ENCODE measurements at regions not wholly inside any gene's neighbourhood (a gene's known extent, or its start where the extent isn't known, plus 50 kb on each side); places are given as distances from the start of the nearest gene placed in this dataset.

DNA sequence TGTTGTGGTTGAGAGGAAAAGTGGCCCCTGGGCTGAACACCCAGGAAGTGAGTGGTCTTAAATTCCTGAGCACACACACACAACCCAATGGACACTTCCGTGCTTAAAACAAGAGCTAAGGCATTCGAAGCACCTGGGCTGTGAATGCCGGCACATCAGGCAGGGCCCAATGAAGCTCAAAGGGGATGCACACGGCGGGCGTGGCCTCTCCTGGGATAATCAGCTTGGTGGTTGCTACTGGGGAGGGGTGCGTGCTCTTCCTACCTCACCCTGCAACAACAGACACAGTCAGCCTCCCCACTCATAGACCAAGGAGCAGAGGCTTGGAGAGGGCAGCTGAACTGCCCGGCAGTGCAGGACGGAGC, 115.0 kb upstream of the TCERG1L start:
- TF ChIP-seq, protein P1, sequence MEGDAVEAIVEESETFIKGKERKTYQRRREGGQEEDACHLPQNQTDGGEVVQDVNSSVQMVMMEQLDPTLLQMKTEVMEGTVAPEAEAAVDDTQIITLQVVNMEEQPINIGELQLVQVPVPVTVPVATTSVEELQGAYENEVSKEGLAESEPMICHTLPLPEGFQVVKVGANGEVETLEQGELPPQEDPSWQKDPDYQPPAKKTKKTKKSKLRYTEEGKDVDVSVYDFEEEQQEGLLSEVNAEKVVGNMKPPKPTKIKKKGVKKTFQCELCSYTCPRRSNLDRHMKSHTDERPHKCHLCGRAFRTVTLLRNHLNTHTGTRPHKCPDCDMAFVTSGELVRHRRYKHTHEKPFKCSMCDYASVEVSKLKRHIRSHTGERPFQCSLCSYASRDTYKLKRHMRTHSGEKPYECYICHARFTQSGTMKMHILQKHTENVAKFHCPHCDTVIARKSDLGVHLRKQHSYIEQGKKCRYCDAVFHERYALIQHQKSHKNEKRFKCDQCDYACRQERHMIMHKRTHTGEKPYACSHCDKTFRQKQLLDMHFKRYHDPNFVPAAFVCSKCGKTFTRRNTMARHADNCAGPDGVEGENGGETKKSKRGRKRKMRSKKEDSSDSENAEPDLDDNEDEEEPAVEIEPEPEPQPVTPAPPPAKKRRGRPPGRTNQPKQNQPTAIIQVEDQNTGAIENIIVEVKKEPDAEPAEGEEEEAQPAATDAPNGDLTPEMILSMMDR (IDR thresholded peaks at IDR 0.05; ENCODE audit: poor library complexity): no peak
- TF ChIP-seq EZH2 (IDR thresholded peaks at IDR 0.05; ENCODE audit: borderline replicate concordance): no peak
